HL-60 (cell line): ENCODE measurements at regions not wholly inside any gene's neighbourhood (a gene's known extent, or its start where the extent isn't known, plus 50 kb on each side); places are given as distances from the start of the nearest gene placed in this dataset.

Experiments
- REST ChIP-seq: IDR thresholded peaks from 2 replicates; pipeline ENCODE4 v1.6.1; 2012; ENCODE audit warnings: low read depth; ENCODE audit not compliant: insufficient replicate concordance
- TF ChIP-seq, protein P1 (sequence below): IDR thresholded peaks from one replicate; pipeline ENCODE4 v1.5.1; 2011; ENCODE audit warnings: low read length, control low read depth, inconsistent platforms; ENCODE audit not compliant: insufficient read depth

DNA sequence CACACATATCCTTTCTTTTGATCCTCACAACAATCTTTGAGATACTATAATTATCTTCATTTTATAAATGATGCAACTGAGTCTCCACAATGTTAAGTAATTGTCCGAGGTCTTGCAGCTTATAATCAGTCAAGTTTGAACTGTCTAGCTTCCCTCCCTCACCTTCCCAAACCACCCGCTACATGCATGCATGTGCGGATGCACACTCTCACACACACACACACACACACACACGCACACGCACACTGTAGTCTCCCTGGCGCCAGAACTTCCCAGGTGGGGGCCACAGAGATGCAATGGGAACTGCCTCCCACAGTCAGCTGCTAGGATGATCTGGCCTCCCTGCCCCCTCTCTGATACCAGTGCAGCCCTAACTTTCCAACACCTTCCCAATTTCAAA, 501.3 kb downstream of the BUD13 start:
- TF ChIP-seq, protein P1, sequence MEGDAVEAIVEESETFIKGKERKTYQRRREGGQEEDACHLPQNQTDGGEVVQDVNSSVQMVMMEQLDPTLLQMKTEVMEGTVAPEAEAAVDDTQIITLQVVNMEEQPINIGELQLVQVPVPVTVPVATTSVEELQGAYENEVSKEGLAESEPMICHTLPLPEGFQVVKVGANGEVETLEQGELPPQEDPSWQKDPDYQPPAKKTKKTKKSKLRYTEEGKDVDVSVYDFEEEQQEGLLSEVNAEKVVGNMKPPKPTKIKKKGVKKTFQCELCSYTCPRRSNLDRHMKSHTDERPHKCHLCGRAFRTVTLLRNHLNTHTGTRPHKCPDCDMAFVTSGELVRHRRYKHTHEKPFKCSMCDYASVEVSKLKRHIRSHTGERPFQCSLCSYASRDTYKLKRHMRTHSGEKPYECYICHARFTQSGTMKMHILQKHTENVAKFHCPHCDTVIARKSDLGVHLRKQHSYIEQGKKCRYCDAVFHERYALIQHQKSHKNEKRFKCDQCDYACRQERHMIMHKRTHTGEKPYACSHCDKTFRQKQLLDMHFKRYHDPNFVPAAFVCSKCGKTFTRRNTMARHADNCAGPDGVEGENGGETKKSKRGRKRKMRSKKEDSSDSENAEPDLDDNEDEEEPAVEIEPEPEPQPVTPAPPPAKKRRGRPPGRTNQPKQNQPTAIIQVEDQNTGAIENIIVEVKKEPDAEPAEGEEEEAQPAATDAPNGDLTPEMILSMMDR, result no peak
- TF ChIP-seq REST, result no peak
